Activated T-cell treated with anti-CD3 and anti-CD28 coated beads, Interleukin-2, amount 50 U/mL, for 48 hours (primary cell): ENCODE measurements at regions not wholly inside any gene's neighbourhood (a gene's known extent, or its start where the extent isn't known, plus 50 kb on each side); places are given as distances from the start of the nearest gene placed in this dataset.

Experiments used
- DNase-seq, 2 experiments: peaks; one replicate each; pipeline ENCODE4 v3.0.0-alpha.2; 2020

DNA sequence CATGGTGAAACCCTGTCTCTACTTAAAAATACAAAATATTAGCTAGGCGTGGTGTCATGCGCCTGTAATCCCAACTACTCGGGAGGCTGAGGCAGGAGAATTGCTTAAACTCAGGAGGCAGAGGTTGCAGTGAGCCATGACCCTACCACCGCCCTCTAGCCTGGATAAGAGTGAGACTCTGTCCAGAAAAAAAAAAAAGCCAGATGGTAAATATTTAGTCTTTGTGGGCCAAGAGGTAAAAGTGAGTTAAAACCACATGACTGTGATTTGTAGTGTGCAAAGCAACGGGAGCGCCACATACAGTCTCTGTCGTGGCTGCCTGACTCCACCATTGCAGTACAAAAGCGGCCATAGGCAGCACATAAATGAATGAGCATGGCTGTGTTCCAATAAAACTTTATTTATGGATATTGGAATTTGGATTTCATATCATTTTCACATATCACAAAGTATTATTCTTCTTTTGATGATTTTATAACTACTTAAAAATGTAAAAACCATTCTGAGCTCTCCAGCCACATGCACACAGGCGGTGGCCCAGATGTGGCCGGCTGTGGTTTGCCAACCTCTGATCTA, 51.8 kb upstream of the CASZ1 start:
- no peak for DNase-seq

DNA sequence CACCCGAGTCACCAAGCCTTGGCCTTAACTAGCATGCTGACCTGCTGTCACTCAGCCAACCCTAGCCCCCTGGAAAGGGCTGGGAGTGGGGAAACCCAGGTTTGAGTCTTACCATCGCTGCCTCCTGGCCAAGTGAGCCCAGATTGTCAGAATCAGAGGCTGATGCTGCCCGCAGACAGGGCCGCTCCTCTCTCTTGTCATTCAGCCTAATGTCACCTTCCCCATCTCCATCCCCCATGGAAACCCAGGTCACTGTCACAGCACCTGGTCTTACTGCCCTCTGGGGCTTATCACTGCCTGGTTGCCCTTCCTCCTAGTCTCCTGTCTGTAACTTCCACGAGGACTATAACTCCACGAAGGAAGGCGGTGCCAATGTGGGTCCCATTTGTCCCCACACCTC, 53.6 kb upstream of the CASZ1 start:
- DNase-seq, result no peak

DNA sequence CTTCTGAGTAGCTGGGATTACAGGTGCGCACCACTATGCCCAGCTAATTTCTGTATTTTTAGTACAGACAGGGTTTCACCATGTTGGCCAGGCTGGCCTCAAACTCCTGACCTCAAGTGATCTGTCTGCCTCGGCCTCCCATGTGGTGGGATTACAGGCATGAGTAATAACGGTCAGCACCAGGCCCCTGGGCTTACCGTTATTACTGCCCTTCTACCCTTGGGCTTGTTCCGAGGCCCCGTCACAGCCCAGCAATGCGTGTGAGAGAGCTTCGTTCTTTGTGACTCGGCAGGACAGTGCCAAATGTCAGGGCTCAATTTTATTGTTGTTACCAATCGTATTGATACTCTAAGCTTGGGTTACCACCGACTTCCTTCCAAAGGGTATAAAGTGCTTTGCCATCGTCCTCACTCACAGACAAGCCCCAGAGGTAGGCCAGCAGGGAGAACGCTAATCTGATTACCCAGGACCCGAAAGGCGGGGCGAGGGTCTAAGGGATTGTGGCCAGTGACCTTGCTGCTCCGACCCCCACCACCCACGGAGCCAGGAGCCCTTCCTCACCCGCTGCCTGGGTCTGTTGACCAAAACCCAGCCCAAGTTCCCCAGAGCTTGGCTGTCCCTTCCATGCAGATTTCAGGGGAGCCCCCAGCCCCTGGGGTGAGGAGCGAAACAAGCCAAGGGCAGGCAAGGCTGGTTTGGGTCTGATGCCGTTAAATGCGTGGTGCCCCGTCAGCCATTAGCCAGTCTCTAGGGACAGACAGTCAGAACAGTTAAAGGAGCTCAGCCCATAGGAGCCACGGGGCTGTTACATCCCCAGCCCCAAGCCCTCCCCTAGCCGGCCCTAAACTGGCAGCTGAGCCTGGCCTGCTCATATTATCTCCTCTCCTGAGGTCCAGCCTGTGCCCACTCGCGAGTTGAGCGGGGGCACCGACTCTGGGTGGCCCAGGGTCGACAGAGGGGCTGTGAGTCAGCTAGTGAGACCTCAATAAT, 54.9 kb upstream of the CASZ1 start:
- DNase-seq, result no peak

DNA sequence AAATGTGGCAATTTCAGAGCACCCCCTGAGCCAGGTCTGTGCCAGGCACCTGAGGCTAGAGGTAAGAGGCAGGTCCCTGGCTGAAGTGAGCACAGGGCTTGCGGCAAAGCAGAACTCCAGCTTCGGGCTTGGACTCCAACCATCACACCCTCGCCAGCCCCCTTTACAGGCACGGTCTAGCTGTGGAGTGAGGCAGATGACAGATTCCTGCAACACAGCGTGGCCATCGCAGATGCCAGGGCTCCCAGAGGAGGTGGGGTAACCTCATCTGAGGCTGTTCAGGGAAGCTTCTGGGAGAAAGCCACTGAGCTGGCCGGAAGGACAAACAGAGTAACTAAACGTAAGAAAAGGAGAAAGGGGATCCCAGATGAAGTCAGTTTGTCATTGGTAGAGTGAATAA, 55.6 kb upstream of the CASZ1 start:
- no peak for DNase-seq

DNA sequence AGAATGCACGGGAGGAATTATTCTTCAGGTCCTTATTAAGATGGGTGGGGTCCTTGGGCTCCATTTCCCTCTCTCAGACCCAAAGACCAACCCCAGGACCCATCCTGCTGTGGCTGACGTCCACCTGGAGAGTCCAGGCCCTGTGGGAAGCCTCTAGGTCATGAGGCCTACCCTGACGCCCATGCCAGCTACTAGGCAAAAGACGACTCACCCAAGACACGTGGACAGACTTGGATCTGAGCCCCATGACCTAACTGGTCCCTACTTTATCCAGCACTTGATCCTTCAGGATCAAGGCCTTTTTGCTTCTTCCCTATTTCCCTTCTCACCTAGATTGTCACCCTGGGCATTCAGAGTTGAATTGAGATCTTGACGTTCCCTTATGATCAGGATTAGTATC, 56.0 kb upstream of the CASZ1 start:
- DNase-seq, result no peak

DNA sequence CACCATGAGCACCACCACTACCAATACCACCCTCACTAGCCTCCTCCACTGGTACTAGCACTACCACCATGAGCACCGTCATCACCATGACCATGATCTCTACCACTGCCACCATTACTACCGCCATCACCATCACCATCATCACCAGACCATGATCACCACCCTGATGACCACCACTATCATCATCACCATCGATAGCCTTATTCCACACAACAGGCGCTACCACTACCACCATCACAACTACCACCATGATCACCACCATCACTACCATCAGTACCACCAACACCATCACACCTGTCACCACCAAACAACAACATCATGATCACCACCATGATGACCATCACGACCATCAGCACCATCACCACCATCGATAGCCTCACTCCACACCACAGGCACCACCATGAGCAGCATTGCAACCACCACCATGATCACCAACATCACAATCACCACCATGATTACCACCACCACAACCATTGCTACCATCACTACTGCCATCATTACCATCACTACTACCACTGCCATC, 56.6 kb upstream of the CASZ1 start:
- no peak for DNase-seq

DNA sequence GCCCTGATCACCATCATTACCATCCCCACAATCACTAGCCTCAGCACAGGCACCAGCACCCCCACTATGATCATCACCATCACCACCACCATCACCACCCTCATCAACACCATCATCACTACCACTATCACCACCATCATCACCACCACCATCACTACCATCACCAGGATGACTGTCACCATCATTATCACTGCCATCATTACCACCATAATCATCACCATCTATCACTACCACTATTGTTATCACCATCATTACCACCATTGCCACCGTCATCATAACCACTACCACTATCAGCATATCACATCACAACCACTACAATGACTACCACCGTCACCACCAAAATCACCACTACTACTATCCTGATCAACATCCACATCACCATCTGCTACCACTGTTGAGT, 57.3 kb upstream of the CASZ1 start:
- no peak for DNase-seq

DNA sequence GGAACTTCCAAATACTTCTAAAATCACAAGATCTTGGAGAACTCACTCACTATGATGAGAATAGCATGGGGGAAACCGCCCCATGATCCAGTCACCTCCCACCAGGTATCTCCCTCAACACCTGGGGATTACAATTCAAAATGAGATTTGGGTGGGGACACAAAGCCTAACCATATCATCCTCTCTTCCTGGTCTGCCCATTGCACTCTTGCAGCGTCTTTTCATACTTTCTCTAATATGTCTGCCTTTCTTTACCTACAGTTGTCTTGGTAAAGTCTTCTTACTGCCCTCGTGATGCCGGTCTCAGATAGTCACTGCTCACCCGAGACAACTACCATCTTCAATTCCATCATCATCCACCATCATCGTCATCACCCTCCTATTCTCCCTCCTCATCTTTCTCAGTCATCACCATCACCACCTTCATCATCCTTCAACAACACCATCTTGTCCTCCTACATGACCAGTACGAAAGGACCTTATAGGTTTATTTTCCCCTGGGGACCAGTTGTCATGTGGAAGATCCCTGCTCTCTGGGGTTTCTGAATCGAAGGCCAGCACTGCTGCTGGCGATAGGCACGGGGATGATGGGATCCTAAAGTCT, 58.5 kb upstream of the CASZ1 start:
- DNase-seq, result no peak

DNA sequence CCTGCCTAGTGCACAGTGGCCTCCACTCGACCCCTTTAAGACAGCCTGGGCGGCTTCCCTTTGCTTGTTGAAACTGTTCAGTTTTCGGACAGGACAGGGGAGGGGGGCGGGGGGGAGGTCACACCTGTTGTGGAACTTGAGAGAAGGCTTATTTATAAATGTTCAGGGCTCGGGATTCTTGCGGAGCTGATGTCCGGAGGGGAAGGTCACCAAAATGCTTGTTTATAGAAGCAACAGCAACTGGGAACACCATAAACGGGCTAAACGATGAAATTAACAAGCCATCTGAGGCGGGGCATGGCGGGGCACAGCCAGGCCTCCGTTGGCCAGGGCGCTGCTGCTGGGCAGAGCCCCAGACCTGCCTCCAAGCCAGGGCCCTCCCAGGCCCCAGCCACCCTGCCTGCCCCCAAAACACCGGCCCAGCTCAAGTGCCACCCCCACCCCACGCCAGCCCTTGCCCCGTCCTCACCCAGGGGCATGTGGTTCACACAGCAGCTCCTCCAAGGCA, 59.8 kb upstream of the CASZ1 start:
- DNase-seq, result no peak

DNA sequence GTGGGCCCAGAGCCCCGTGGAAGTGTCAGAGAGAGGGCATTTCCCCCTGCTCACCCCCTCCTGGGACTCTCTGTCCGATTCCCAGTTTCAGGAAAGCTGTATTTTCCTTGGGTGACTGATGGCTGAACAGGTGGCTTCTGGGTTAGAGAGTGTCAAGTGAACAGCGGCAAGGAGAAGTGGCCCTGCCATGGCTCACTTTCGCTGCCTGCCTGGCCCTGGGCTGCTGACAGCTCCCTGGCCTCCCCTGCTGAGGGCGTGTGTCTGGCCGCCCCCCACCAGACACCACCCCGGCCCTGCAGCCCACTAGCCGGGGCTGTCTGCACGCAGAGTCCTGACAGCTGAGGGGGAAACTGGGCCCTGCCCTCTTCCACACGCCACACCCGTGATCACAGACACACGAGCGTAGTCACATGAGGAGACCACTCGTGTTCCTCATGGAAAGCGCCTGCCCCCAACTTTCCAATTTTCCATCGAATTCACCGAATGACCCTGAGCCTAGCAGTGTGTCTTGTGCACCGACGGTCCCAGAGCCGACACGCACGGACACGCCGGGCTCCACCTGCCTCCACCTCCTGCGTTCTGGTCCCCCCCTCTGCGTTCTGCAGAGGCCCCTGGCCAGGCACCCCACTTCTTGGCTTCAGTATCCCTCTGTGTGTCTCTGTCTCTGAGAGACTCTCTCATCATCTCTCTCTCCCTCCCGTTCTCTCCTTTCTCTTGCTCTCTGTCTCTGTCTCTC, 60.6 kb upstream of the CASZ1 start:
- DNase-seq, result no peak

DNA sequence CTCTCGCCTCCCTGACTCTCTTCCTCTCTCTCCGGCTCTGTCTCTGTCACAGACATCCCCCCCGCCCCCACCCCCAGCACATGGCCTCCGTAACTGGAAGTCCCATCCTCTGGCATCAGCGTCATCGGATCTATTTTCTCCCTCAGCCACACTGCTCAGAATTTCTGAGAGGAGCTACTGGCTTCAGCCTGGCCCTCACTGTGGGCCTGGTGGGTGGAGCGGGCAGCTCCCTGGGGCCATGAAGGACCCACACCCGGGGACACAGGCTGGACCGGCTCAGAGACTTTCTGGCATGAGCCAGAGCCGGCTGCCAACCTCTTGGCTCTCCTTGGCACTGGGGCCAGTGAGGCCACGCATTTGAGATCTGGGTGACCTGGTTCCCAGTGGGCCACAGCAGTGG, 61.2 kb upstream of the CASZ1 start:
- DNase-seq, result no peak

DNA sequence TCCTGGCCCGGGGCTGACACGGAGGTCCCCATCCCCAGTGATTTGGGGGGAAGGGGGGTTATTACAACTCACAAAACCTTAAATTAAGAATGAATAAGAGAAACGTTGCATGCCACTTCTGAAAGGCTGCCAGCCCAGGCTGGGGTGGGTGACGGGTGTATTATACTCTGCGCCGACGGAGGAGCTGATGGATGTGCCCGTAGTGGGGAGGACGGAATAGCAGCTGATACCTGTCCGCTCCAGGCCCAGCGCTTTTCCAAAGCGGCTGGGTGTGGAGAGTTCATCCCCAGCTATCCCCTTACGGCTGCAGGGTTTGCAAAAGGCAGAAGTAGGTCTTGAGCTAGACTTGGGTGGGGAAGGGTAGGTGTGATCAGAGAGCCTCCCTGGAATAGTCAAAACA, 63.8 kb upstream of the CASZ1 start:
- DNase-seq, result no peak

DNA sequence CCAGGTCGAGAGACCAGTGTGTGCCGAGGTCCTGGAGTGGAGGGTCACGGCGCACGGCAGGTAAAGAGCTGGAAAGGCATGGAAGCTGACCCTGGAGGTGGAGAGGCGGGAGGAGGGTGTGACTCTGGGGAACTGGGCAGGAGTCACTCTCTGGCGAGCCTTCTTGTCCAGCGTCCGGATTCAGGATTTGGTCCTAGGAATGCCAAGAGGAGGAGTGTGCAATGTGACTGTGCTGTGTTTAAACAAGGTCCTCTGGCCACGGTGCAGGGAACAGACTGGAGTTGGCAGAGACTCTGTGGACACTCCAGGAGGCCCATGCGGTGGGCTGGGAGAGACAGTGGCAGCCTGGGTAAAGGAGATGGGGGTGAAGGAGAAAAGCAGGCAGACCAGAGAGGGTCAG, 64.2 kb upstream of the CASZ1 start:
- no peak for DNase-seq

DNA sequence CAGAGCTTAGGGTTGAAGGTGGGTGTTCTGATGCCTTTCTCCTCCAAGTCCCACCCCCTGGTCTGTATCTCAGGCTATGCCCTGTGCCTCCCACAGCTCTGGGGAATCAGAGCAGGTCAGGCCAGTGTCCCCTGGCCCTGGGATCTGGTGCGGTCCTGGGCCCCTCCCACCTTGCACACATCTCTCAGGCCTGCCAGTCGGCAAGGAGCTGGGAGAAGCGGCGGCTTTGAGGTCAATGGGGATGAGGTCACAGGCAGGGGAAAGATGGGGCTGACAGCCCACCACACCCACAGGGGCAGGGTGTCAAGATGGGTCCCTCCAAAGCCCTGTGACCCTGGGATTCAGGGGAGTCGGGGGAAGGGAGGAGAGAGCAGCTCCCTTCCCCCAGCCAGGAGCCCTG, 65.4 kb upstream of the CASZ1 start:
- no peak for DNase-seq

DNA sequence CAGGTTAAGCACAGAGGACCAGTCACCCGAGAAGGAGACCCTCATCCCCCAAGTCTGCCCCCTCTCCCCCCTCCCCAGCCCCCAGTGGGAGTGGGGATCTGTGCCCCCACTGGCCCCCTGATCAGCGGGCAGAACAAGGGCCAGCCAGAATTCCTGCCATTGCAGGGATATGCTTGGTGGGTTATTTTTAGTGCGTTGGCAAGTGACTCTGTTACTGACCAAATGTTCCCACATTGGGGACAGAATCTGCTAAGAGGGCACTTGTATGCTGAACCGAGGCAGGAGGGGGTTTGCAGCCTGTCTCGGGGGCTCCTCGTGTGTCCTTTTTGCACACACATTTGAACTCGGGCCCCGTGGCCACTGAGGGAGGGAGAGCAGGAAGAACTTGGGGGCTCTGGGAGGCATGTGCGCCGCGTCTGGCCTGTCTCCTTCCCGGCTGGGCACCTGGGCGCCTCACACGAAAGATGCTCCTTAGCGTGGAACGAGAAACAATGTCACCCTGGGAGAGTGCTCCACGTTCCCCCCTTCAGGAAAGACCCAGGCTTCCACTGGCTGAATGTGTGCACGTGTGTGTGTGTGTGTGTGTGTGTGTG, 66.4 kb upstream of the CASZ1 start:
- DNase-seq, result no peak

DNA sequence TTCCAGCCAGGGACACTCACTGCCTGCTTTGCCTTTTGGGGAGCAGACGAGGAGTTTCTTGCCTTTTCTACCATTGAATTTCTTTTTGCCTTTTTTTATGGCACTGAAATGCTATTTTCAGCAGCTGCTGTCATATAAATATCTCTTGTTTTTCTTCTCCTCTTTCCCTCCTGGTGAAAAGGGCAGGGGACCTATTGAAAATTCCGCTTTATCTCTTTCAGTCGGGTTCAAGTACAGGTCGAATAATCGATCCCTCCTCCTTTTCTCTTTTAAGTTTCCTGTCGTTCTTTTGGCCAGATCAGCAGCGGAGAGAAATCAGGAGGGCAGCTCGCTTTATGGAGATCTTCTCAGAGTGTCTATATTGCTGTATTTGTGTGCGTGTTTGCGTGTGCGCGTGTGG, 67.4 kb upstream of the CASZ1 start:
- no peak for DNase-seq

DNA sequence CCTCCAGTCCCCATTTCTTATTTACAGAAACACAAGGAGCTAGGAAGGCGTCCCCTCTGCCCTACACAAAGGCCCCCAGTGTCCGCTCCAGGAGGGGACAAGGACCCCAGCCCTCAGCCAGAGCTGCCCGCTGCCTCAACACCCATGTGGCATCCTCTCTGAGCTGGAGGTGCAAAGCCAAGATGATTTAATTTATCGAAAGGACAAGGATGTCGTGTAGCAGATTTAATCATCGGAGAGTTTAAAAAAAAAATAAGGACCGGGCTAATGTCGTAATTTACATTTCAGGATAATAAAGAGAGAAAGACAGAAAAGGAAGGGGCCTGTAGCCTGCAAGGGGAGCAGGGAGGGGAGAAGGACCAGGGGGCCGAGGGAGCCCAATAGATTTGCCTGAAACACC, 68.3 kb upstream of the CASZ1 start:
- no peak for DNase-seq

DNA sequence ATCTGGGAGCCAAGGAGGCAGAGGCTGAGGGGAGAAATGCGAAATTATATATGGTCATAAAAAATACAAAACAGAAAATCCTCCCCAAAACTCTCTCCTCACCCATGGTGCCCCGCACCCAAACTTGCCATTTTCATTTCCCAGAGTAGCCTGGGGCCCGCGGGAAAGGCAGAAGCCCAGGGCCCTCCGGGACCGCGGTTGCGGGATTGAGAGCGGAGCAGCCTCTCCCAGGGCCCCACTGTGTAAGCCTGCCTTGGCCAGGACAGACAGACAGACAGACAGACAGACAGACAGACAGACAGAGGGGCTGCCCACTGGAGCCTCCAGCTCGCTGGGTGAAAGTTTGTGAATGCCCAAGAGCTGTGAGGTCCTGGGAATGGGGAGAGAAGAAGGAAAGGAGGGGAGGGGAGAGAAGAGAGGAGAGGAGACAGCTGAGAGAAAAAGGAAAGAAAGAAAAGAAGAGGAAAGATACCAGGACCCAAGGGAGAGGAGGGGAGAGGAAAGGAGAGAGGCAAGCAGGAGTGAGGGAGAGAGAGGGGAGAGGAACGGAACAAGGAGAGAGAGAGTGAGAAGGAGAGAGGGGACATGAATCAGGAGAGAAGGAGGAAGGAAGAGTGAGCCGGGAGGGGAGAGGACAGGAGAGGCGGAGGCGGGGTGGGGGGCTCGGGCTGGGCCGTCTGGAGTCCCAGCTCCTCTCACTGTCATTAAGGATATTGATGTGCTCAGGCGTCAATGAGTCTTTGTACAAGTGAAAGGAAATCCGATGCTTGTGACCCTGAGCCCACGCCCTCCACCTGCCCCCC, 69.3 kb upstream of the CASZ1 start:
- DNase-seq, result no peak

DNA sequence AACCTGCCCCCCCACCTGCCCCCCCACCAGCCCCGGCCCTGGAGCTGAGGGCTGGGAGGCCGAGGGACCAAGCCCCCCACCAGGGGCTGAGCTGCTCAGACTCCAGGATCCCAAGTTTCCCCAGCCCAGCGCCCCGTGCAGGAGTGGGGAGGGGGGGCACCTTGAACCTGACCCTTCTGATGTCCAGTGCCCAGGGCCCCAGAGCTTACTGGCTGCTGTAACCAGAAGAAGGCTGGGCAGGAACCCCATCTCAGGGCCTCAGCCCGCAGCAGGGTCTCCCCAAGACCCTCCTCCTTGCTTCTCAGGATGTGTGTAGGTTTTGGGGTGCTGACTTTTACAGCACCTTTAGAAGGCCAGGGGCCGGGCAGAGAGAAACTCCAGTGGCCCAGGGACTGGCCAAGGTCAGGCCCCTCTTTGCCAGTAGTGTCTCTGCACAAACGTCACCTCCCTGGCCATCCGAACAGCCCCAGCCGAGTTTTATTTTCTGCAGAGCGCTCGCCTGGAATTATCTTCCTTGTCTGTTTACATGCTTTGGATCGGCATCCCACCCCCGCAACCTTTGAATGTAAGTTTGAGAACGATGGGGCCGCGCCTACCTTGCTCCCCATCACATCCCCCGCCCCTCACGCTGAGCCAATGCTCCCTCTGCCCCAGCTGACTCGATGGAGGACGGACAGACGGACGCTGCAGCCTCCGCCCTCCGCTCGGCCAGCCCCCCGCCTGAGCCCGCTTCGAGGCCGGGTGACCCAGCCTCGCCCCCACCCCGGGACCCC, 70.1 kb upstream of the CASZ1 start:
- DNase-seq, result peak; percentile 36 to 46

DNA sequence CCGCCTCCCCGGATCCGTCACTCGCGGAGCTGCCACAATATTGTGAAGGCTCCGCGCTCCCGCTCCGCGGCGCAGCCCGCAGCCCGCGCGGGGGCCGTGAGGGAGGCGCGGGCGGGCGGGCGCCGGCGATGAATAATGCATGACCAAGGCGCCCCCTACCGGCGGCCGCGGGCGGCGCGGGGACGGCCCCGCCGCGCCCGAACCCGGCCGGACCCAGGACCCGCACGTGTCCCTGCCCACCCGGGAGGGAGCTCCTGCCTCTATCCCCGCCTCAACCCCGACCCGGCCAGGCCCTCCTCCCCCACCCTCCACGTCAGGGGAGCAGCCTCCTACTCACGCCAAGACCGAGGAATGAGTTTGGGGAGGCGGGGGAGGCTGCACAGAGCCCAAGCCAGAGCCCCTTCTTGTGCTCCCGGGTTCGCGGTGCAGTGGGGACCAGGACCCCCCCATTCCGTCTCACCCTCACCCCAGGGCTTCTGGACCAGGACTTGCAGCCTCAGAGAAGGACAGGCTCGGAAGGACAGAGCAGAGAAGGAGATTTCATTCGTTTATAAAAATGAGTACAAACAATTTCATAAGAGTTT, 70.8 kb upstream of the CASZ1 start:
- peak; percentile 69 to 72 for DNase-seq
